Stimulated activated CD4-positive, alpha-beta T cell treated with anti-CD3 and anti-CD28 coated beads, TNF-alpha, amount 100 ng/mL, for 48 hours (primary cell): ENCODE measurements at regions not wholly inside any gene's neighbourhood (a gene's known extent, or its start where the extent isn't known, plus 50 kb on each side); places are given as distances from the start of the nearest gene placed in this dataset.

Experiments
- DNase-seq, 3 donors: peaks; one replicate each; pipeline ENCODE4 v3.0.0-alpha.2; 2020; ENCODE audit warnings: low read depth in 3 of 3

DNA sequence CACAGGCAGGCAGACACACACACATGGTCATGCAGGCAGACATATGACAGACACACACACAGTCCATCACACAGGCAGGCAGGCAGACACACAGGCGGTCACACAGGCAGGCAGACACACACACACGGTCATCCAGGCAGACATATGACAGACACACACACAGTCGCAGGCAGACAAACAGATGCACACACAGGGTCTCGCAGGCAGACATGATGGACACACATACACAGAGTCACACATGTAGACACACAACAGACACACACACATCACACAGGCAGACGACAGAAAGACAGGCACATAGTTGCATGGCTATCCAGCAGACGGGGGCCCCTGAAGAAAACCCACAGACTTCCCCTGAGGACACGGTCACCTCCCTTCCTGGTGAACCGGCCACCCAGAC lies 135.4 kb downstream of the NCOR2 start:
- no peak for DNase-seq

DNA sequence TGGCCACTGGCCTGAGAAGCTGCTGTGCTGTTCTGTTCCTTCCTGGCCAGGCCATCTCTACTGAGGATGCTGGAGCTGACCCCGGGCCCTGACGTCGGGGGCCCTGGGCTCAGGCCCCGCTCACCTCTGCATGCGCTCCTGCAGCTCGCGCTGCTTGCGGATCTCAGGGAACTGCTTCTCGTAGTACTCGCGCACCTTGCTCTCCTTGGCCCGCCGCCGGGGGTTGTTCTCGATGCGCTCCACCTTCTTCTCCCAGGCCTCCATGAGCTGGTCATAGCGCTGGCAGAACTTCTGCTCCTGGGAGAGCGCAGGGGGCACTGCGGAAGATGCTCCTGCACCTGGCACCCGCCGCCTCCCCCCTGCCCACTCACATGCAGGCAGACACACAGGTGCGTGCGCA lies 135.6 kb downstream of the RFLNA start:
- DNase-seq = no peak

DNA sequence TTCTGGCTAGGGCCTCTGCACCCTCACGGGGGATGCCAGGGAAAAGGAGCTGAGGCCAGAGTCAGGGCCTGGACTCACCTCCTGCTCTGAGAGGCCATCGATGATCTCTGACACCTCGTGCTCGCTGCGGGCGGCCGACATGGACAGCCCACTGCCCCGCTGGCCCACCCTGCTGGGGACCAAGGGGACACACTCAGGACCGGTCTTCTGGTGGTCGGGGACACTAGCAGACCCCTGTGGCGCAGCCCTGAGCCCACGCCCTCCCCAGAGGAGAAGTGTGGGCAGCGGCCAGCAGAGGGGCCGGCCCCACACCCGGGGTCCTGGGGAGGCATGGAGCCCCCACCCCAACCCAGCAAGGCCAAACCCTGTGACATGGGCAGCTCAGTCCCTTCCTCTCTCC lies 134.6 kb downstream of the RFLNA start:
- no peak for DNase-seq

DNA sequence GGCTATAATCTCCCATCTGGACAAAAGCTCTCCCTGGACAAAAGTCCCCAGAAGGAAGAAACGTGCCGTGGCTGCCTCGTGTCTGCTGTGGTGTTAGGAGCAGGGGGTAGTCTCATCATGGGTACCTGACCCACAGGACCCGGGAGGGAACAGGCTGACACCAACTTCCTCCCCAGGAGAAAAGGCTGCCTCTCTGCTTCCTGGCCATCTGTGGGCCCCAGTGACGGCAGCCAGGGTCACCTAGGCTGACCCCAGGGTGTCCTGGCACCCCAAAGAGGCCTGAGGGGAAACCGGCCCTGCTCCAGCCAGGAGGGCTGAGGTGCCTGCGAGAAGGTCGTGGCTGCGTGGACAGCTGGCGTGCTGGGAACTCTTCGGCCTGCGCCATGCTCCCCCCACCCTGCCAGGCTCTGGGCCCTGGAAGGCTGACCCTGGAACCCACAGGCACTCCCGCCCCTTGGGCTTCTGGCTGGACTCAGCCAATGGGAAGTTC lies 133.9 kb downstream of the RFLNA start:
- DNase-seq = no peak

DNA sequence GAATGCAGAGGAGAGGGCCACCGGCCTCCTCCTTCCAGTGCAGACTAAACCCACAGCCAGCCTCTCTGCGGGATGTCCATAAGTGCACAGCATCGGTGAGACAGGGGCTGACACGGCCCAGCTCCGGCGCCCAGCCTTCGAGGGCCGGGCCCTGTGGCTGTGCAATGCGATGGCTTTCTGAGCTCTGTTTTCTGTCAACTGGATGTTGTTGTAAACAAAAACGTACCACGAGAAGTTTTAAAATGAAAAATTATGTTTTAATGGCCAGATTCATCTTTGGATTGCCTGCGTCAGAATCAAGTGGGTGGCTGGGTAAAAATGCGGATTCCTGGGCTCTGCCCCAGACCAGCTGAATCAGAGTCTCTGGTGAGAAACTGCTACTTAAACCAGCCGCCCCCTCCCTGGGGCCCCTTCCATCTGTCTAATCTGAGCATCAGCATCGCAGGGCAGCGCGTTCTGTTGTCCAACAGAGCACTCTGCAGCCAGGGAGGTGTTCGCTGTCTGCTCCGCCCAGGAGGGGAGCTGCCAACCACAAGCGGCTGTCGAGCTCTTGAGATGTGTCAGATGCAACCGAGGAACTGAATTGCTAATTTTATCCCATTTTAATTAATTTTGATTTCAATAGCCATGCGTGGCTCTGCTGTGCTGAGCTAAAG lies 133.4 kb downstream of the RFLNA start:
- no peak for DNase-seq

DNA sequence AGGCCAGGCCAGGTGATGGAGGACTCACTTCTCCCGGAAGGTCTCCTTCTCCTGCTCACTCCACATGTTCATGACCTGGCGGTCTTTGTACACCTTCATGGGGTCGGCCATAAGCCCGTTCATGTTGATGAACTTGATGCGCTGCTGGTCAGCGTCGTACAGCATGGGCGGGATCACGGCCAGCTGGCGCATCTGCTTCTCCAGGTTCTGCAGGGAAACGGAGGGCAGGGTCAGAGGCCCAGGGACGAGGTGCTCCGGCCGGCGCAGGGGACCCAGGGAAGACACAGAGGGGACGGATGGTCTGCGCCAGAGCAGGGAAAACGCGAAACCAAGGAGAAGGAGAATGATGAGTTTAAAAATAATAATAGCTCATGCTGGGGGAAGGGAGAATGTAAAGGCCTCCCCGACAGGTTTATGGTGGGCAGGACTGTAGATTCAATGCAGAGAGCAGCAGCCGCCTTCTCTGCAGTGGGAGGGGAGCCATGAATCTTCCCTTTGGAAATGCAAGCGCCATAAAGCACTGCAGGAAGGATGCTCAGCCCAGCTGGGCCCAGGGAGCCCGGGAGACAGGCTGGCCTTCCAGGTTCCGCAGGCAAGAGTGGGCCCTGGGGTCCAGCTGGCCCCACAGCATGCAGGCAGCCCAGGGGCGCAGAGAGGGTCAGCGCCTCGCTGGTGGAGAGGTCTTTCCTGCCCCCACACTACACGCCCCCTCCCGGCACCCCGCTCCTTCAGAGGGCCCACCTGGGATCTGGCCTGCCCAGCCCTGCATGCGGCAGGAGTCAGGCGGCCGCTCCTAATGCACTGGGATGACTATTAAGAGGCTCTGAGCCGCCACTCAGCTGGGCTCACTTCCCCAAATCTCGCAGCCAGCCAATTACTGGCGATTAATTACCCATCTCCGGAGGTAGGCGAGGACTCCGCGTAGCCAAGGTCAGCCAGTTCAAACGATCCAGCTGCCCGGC lies 132.0 kb downstream of the RFLNA start:
- no peak for DNase-seq

GRCh38 chr12:124425667-124426066 lies 130.8 kb downstream of the RFLNA start:
- DNase-seq = no peak

- no peak for DNase-seq
Measured at GRCh38 chr12:124424516-124424905, 129.6 kb downstream of the RFLNA start.

DNA sequence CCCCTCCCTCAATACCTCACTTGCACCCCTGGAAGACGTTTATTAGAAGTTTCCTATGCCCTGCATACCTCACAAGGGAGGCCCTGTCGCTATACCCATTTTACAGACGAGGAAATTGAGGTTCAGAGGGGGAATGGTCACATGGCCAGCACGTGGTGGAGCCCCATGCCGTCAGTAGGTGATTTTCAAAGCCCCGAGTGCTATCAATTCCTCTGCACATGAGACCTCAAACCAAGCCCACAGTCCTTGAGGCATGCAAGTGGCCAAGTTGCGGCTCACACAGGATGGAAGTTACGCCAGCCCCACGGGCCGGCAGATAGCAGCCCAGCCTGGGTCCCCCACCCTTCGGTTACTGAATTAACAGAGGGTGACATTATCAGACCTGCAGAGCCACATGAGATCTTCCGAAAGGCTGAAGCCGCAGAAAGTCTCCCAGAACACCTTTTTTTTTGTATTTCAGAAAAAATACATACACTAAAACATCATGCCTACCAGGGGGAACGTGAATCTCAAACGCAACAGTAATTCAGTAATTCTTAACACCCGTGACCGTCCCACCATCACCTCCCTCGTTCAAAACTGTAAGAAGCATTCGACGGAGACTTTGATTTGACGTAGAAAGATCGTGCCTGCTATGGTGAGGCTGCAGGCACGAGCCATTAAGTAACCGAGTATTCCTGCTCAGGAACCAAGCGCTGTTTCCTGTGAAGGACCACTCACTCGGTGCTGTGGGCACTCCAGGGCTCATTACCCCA lies 129.0 kb downstream of the RFLNA start:
- no peak for DNase-seq

DNA sequence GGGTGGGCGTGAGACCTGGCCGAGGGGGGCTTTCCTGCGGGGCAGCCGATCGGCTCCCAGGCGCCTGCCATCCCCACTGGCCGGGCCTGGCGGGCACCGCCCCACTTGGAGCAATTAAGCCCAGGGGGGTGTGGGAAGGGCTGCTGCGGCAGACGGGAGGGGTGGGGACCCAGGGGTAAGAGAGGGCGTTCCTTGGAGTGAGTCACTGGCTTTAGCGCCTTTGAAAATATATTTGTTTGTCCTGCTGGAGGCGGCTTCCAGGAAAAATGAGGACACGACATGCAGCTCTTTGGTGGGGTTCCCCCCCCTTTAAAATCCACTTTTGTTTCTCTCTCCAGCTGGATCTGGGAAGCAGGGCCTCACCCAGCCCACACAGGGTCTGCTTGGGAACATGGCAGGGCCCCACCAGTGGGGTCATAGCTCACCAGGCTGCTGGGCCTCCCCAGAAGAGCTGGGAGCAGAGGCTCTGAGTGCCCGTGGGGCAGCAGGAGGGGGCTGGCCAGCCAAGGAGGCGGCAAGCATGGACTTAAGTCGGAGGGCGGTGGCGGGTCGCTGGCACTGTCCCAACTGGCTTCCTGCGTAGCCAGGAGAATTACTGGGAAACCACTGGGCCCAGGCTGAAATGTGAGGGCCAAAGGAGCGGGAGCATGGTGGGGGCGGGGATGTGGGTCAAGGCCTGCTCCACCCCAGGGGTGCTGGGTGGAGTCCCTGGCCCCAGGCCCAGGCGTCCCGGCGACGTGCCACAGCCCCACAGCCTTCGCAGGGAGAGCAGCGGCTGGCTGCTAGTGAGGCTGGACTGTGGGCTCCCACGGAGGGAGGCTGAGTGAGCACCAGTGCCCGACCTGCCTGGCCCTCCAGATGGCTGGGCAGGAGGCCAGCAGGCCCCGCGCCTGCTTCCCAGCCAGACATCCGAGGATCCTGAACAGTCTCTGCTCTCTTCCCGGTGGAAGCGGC lies 128.0 kb downstream of the RFLNA start:
- no peak for DNase-seq

DNA sequence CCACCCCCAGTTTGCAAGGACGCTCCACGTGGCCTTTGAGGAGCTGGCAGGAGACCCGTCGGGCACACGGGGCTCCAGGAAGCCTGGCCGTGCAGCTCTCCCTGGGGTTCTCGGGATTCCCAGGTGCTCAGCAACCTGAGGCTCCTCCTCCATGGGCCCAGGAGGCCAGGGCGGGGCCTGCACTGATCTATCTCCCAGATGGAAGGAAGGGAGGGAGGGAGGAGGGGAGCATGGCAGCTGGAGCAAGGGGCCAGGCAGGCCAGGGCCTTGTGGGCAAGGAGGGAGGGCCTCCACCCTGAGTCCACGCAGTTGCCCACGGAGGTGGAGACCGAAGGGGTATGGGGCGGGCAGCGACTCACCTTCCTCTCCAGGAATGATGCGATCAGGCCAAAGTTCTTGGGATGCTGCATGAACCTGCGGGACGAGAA lies 127.3 kb downstream of the RFLNA start:
- DNase-seq = no peak

GRCh38 chr12:124420996-124421674 lies 126.2 kb downstream of the RFLNA start:
- DNase-seq = no peak

GRCh38 chr12:124420041-124420995 lies 125.4 kb downstream of the RFLNA start:
- DNase-seq = no peak

GRCh38 chr12:124419292-124420040 lies 124.6 kb downstream of the RFLNA start:
- DNase-seq = no peak

GRCh38 chr12:124418791-124419190 lies 123.9 kb downstream of the RFLNA start:
- DNase-seq = no peak

GRCh38 chr12:124418156-124418555 lies 123.3 kb downstream of the RFLNA start:
- DNase-seq = no peak

DNA sequence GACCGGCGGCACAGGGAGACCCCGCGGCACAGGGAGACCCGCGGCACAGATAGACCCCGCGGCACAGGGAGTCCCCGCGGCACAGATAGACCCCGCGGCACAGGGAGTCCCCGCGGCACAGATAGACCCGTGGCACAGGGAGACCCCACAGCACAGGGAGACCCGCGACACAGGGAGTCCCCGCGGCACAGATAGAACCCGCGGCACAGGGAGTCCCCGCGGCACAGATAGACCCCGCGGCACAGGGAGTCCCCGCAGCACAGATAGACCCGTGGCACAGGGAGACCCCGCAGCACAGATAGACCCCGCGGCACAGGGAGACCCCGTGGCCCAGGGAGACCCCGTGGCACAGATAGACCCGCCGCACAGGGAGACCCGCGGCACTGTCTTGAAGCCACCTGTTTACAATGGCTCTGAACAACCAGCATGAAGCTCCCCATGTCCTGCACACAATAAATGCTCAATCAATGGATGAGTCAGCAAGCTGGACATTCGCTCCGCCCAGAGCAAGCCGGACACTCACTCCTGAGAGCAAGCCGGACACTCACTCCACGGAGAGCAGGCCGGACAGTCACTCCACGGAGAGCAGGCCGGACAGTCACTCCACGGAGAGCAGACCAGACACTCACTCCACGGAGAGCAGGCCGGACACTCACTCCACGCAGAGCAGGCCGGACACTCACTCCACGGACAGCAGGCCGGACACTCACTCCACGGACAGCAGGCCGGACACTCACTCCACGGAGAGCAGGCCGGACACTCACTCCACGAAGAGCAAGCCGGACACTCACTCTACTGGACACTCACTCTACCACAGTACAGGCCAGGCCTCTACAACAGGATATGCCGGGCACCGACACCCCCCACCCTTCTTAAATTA lies 121.9 kb downstream of the RFLNA start:
- DNase-seq = no peak

GRCh38 chr12:124415064-124415463 lies 120.2 kb downstream of the RFLNA start:
- DNase-seq = no peak
